ENCODE measurements at regions not wholly inside any gene's neighbourhood (a gene's known extent, or its start where the extent isn't known, plus 50 kb on each side); places are given as distances from the start of the nearest gene placed in this dataset.

GRCh38 chr21:15401331-15401730 is 328.5 kb upstream of the USP25 start:
- H3K9me3 Mint-ChIP-seq: no peaks in the 10 kb centered on the region
- POLR2A ChIA-PET: no interaction called here

GRCh38 chr21:15405214-15405613 is 324.6 kb upstream of the USP25 start:
- POLR2A ChIA-PET: no interaction called here
- Mint-ChIP-seq H3K36me3 (no peaks in the 10 kb centered on the region), H3K27ac (no peak overlapping the region), H3K4me1 (ENCODE audit: low read depth) (no peaks in the 10 kb centered on the region), H3K9me3 (no peaks in the 10 kb centered on the region), H3K27me3 (no peaks in the 10 kb centered on the region), H3K4me3 (no peak overlapping the region)
- no peak for DNase-seq
- CTCF ChIA-PET: no interaction called here
- intact Hi-C loops (cut with micrococcal nuclease): no loop called here

More at GRCh38 chr21:15401331-15401730, 328.5 kb upstream of the USP25 start:
- no peaks in the 10 kb centered on the region for H3K4me1 Mint-ChIP-seq (ENCODE audit: low read depth)
- DNase-seq: no peak
- H3K36me3 Mint-ChIP-seq: no peaks in the 10 kb centered on the region
- H3K4me3 Mint-ChIP-seq: no peak overlapping the region
- no peaks in the 10 kb centered on the region for H3K27me3 Mint-ChIP-seq
- CTCF ChIA-PET: interaction anchor here (0.5 kb wide), 1 partner anchor 1020 kb away, joined by 3 read pairs; no protein-coding TSS in a partner anchor
- intact Hi-C loops (cut with micrococcal nuclease): no loop called here
- H3K27ac Mint-ChIP-seq: no peak overlapping the region

GRCh38 chr21:15406791-15407190 is 323.0 kb upstream of the USP25 start:
- DNase-seq: no peak
- peaks cover 3% of the 10 kb centered on the region for H3K9me3 Mint-ChIP-seq
- ChIA-PET CTCF (no interaction called here), POLR2A (no interaction called here)
- no peaks in the 10 kb centered on the region for H3K27me3 Mint-ChIP-seq
- no peak overlapping the region for H3K27ac Mint-ChIP-seq
- H3K36me3 Mint-ChIP-seq: no peaks in the 10 kb centered on the region
- no peaks in the 10 kb centered on the region for H3K4me1 Mint-ChIP-seq (ENCODE audit: low read depth)
- H3K4me3 Mint-ChIP-seq: no peak overlapping the region
- intact Hi-C loops (cut with micrococcal nuclease): no loop called here

GRCh38 chr21:15407585-15407984 is 322.2 kb upstream of the USP25 start:
- Mint-ChIP-seq H3K9me3 (peaks cover 10% of the 10 kb centered on the region), H3K36me3 (no peaks in the 10 kb centered on the region), H3K27ac (no peak overlapping the region), H3K4me3 (no peak overlapping the region), H3K27me3 (no peaks in the 10 kb centered on the region), H3K4me1 (ENCODE audit: low read depth) (no peaks in the 10 kb centered on the region)
- intact Hi-C loops (cut with micrococcal nuclease): no loop called here
- DNase-seq: no peak
- CTCF ChIA-PET: no interaction called here
- POLR2A ChIA-PET: no interaction called here

GRCh38 chr21:15408089-15408488 is 321.7 kb upstream of the USP25 start:
- H3K4me3 Mint-ChIP-seq: no peak overlapping the region
- no peaks in the 10 kb centered on the region for H3K36me3 Mint-ChIP-seq
- peaks cover 12% of the 10 kb centered on the region for H3K9me3 Mint-ChIP-seq
- no peaks in the 10 kb centered on the region for H3K4me1 Mint-ChIP-seq (ENCODE audit: low read depth)
- ChIA-PET CTCF (no interaction called here), POLR2A (no interaction called here)
- H3K27me3 Mint-ChIP-seq: no peaks in the 10 kb centered on the region
- no peak for DNase-seq
- H3K27ac Mint-ChIP-seq: no peak overlapping the region
- intact Hi-C loops (cut with micrococcal nuclease): no loop called here

GRCh38 chr21:15409031-15409430 is 320.8 kb upstream of the USP25 start:
- no peak for DNase-seq
- Mint-ChIP-seq H3K9me3 (peaks cover 12% of the 10 kb centered on the region), H3K4me1 (ENCODE audit: low read depth) (no peaks in the 10 kb centered on the region), H3K27me3 (no peaks in the 10 kb centered on the region), H3K36me3 (no peaks in the 10 kb centered on the region), H3K27ac (no peak overlapping the region), H3K4me3 (no peak overlapping the region)
- intact Hi-C loops (cut with micrococcal nuclease): no loop called here
- CTCF ChIA-PET: no interaction called here
- POLR2A ChIA-PET: no interaction called here

GRCh38 chr21:15410853-15411252 is 318.9 kb upstream of the USP25 start:
- Mint-ChIP-seq H3K36me3 (no peaks in the 10 kb centered on the region), H3K27me3 (no peaks in the 10 kb centered on the region), H3K4me1 (ENCODE audit: low read depth) (no peaks in the 10 kb centered on the region), H3K9me3 (peaks cover 12% of the 10 kb centered on the region), H3K27ac (no peak overlapping the region), H3K4me3 (no peak overlapping the region)
- DNase-seq: no peak
- ChIA-PET CTCF (no interaction called here), POLR2A (no interaction called here)
- intact Hi-C loops (cut with micrococcal nuclease): no loop called here

GRCh38 chr21:15414057-15414456 is 315.7 kb upstream of the USP25 start:
- Mint-ChIP-seq H3K9me3 (peaks cover 12% of the 10 kb centered on the region), H3K27ac (no peak overlapping the region), H3K4me3 (no peak overlapping the region), H3K27me3 (no peaks in the 10 kb centered on the region), H3K4me1 (ENCODE audit: low read depth) (no peaks in the 10 kb centered on the region), H3K36me3 (no peaks in the 10 kb centered on the region)
- POLR2A ChIA-PET: no interaction called here
- no peak for DNase-seq
- intact Hi-C loops (cut with micrococcal nuclease): no loop called here
- CTCF ChIA-PET: no interaction called here

- peaks cover 12% of the 10 kb centered on the region for H3K9me3 Mint-ChIP-seq
- intact Hi-C loops (cut with micrococcal nuclease): no loop called here
- no peak overlapping the region for H3K27ac Mint-ChIP-seq
- no peak overlapping the region for H3K4me3 Mint-ChIP-seq
- no peak for DNase-seq
- no peaks in the 10 kb centered on the region for H3K36me3 Mint-ChIP-seq
- no peaks in the 10 kb centered on the region for H3K4me1 Mint-ChIP-seq (ENCODE audit: low read depth)
- ChIA-PET CTCF (interaction anchor here (1.5 kb wide), 1 partner anchor 67 kb away, joined by 4 read pairs; no protein-coding TSS in a partner anchor), POLR2A (no interaction called here)
- H3K27me3 Mint-ChIP-seq: no peaks in the 10 kb centered on the region
Observed at GRCh38 chr21:15415541-15416261, 314.1 kb upstream of the USP25 start.

- Mint-ChIP-seq H3K4me1 (ENCODE audit: low read depth) (peaks cover 32% of the 10 kb centered on the region), H3K27ac (no peak overlapping the region), H3K27me3 (no peaks in the 10 kb centered on the region), H3K4me3 (no peak overlapping the region), H3K36me3 (no peaks in the 10 kb centered on the region), H3K9me3 (no peaks in the 10 kb centered on the region)
- DNase-seq: no peak
- ChIA-PET POLR2A (no interaction called here), CTCF (no interaction called here)
- intact Hi-C loops (cut with micrococcal nuclease): loop anchor here (5.0 kb wide), 1 partner anchor 61 kb away; no protein-coding TSS in a partner anchor
Observed at GRCh38 chr21:15421441-15421881, 308.3 kb upstream of the USP25 start.

- POLR2A ChIA-PET: no interaction called here
- H3K9me3 Mint-ChIP-seq: no peaks in the 10 kb centered on the region
- no peak overlapping the region for H3K4me3 Mint-ChIP-seq
- peaks cover 32% of the 10 kb centered on the region for H3K4me1 Mint-ChIP-seq (ENCODE audit: low read depth)
- intact Hi-C loops (cut with micrococcal nuclease): loop anchor here (1.0 to 5.0 kb wide), 4 partner anchors 15 to 357 kb away; no protein-coding TSS in a partner anchor
- CTCF ChIA-PET: no interaction called here
- no peak overlapping the region for H3K27ac Mint-ChIP-seq
- no peaks in the 10 kb centered on the region for H3K36me3 Mint-ChIP-seq
- H3K27me3 Mint-ChIP-seq: no peaks in the 10 kb centered on the region
- DNase-seq: no peak
Observed at GRCh38 chr21:15421947-15422346, 307.8 kb upstream of the USP25 start.

- intact Hi-C loops (cut with micrococcal nuclease): loop anchor here (1.0 to 5.0 kb wide), 4 partner anchors 15 to 357 kb away; no protein-coding TSS in a partner anchor
- Mint-ChIP-seq H3K36me3 (no peaks in the 10 kb centered on the region), H3K27me3 (no peaks in the 10 kb centered on the region), H3K9me3 (no peaks in the 10 kb centered on the region), H3K27ac (peak overlapping the region; percentile 16), H3K4me3 (no peak overlapping the region), H3K4me1 (ENCODE audit: low read depth) (peaks cover 32% of the 10 kb centered on the region)
- ChIA-PET CTCF (interaction anchor here (0.9 kb wide), 1 partner anchor 10 kb away, joined by 3 read pairs; no protein-coding TSS in a partner anchor), POLR2A (no interaction called here)
- peak; percentile 15 for DNase-seq
Observed at GRCh38 chr21:15422783-15423182, 307.0 kb upstream of the USP25 start.

Data from activated CD4-positive, alpha-beta memory T cell treated with anti-CD3 and anti-CD28 coated beads for 36 hours (primary cell).